HEK293T (cell line): ENCODE measurements at regions not wholly inside any gene's neighbourhood (a gene's known extent, or its start where the extent isn't known, plus 50 kb on each side); places are given as distances from the start of the nearest gene placed in this dataset.

Experiments
- ARNT ChIP-seq: fragments of 450-650 bp; IDR thresholded peaks from 2 replicates; pipeline ENCODE4 v1.6.1; 2017; ENCODE audit warnings: mild to moderate bottlenecking
- BHLHE40 ChIP-seq: fragments of 450-650 bp; IDR thresholded peaks from 2 replicates; pipeline ENCODE4 v1.6.1; 2016; ENCODE audit warnings: mild to moderate bottlenecking, moderate library complexity, borderline replicate concordance
- CTBP1 ChIP-seq: fragments of 450-650 bp; IDR thresholded peaks from 2 replicates; pipeline ENCODE4 v1.6.1; 2016; ENCODE audit warnings: borderline replicate concordance
- ELF4 ChIP-seq: fragments of 450-650 bp; IDR thresholded peaks from 2 replicates; pipeline ENCODE4 v1.6.1; 2017; ENCODE audit warnings: antibody characterized with exemption
- FOXA1 ChIP-seq: fragments of 450-650 bp; IDR thresholded peaks from 2 replicates; pipeline ENCODE4 v1.6.1; 2016; ENCODE audit warnings: mild to moderate bottlenecking
- FOXK2 ChIP-seq: fragments of 450-650 bp; IDR thresholded peaks from 2 replicates; pipeline ENCODE4 v1.6.1; 2016; ENCODE audit warnings: mild to moderate bottlenecking
- FOXM1 ChIP-seq: fragments of 450-650 bp; IDR thresholded peaks from 2 replicates; pipeline ENCODE4 v1.6.1; 2017; ENCODE audit warnings: mild to moderate bottlenecking, borderline replicate concordance
- NFRKB ChIP-seq: fragments of 450-650 bp; IDR thresholded peaks from 2 replicates; pipeline ENCODE4 v1.6.1; 2016; ENCODE audit warnings: mild to moderate bottlenecking, moderate library complexity
- PKNOX1 ChIP-seq: fragments of 450-650 bp; IDR thresholded peaks from 2 replicates; pipeline ENCODE4 v1.6.1; 2016
- SP1 ChIP-seq: fragments of 450-650 bp; IDR thresholded peaks from 2 replicates; pipeline ENCODE4 v1.6.1; 2017
- SUZ12 ChIP-seq: fragments of 450-650 bp; IDR thresholded peaks from 2 replicates; pipeline ENCODE4 v1.6.1; 2016; ENCODE audit warnings: mild to moderate bottlenecking
- TARDBP ChIP-seq: fragments of 450-650 bp; IDR thresholded peaks from 2 replicates; pipeline ENCODE4 v1.6.1; 2016
- ZNF384 ChIP-seq: fragments of 450-650 bp; IDR thresholded peaks from 2 replicates; pipeline ENCODE4 v1.6.1; 2016

- TF ChIP-seq BHLHE40 = no peak
- TF ChIP-seq ZNF384 = no peak
- TF ChIP-seq FOXA1 = no peak
- no peak for TF ChIP-seq SP1
- no peak for TF ChIP-seq ARNT
- no peak for TF ChIP-seq SUZ12
- TF ChIP-seq FOXM1 = no peak
- TF ChIP-seq PKNOX1 = no peak
- no peak for TF ChIP-seq NFRKB
- no peak for TF ChIP-seq FOXK2
- no peak for TF ChIP-seq ELF4
- no peak for TF ChIP-seq TARDBP
- TF ChIP-seq CTBP1 = no peak
Observed at GRCh38 chr3:44041726-44042125, 200.0 kb upstream of the TOPAZ1 start.
